ENCODE measurements at regions not wholly inside any gene's neighbourhood (a gene's known extent, or its start where the extent isn't known, plus 50 kb on each side); places are given as distances from the start of the nearest gene placed in this dataset.

DNA sequence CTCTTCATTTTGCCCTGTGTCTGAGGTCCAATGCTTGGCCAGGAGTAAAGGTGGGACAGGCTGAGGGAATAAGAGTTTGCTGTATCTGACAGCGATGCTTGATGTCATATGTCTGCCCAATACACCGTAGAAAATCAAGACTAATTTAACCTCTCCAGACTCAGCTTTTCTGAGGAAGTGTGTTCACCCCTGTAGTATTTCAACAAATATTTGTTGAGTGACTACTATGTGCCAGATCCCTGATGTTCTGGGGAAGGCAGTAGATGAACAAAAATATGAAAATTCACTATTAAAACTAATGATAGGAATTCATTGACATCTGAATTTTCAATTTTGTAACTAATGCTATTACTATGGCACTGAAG lies 489.7 kb downstream of the EBF1 start:
- TF ChIP-seq, protein P1, sequence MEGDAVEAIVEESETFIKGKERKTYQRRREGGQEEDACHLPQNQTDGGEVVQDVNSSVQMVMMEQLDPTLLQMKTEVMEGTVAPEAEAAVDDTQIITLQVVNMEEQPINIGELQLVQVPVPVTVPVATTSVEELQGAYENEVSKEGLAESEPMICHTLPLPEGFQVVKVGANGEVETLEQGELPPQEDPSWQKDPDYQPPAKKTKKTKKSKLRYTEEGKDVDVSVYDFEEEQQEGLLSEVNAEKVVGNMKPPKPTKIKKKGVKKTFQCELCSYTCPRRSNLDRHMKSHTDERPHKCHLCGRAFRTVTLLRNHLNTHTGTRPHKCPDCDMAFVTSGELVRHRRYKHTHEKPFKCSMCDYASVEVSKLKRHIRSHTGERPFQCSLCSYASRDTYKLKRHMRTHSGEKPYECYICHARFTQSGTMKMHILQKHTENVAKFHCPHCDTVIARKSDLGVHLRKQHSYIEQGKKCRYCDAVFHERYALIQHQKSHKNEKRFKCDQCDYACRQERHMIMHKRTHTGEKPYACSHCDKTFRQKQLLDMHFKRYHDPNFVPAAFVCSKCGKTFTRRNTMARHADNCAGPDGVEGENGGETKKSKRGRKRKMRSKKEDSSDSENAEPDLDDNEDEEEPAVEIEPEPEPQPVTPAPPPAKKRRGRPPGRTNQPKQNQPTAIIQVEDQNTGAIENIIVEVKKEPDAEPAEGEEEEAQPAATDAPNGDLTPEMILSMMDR (conservative IDR thresholded peaks at IDR 0.05 in 1 of 2, IDR thresholded peaks at IDR 0.05 in 1 of 2; ENCODE audit: extremely low read depth in 1 of 2, insufficient read depth in 1 of 2, low read depth in 1 of 2, low read length in 2 of 2), result no peak
- no peak for TF ChIP-seq EZH2 (IDR thresholded peaks at IDR 0.05; ENCODE audit: borderline replicate concordance, low read length)
